GM13977 (cell line): ENCODE measurements at regions not wholly inside any gene's neighbourhood (a gene's known extent, or its start where the extent isn't known, plus 50 kb on each side); places are given as distances from the start of the nearest gene placed in this dataset.

Source experiments
- DNase-seq: peaks from one replicate; pipeline ENCODE4 v3.0.0; 2012; ENCODE audit warnings: low spot score
- CTCF ChIP-seq: IDR thresholded peaks from 2 replicates; pipeline ENCODE4 v1.5.1; 2012; ENCODE audit warnings: mild to moderate bottlenecking, control low read depth; ENCODE audit not compliant: insufficient read depth; ENCODE audit errors: extremely low read depth, missing control alignments
- in situ Hi-C: fragments of 300-500 bp; cut with MboI; formaldehyde crosslinking; loops from one replicate; pipeline ENCODE4 v1.12.0; 2022; ENCODE audit warnings: low sequenced_read_pairs, low pct_unique_long_range_greater_than_20kb, mixed read lengths, inconsistent platforms; ENCODE audit not compliant: unreplicated experiment

DNA sequence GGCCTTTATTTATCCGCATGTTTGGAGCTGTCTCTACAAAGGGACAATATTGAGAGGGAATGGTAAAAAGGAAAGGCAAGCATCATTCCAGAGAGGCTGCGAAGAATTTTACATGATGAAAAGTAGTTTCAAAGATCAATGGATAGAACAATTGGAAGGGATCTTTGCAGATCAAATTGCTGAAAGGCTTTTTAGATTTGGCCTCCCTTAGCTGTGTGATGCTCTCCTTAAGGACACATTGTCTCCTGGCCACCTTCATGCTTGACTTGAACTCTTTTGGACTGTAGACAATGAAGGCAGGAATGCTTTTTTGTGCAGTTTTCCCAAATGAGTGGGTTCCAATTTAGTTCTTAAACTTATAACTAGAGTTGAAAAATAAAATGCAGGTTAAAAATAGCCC, 344.7 kb downstream of the ARL4A start:
- in situ Hi-C loops, result no loop called here
- no peak for DNase-seq

GRCh38 chr7:13032576-13032975, 345.1 kb downstream of the ARL4A start:
- in situ Hi-C loops, result no loop called here
- no peak for TF ChIP-seq CTCF
- no peak for DNase-seq

More for the DNA sequence above, 344.7 kb downstream of the ARL4A start:
- TF ChIP-seq CTCF, result no peak

GRCh38 chr7:13034693-13035092, 347.3 kb downstream of the ARL4A start:
- no peak for TF ChIP-seq CTCF
- DNase-seq, result no peak
- in situ Hi-C loops, result no loop called here

DNA sequence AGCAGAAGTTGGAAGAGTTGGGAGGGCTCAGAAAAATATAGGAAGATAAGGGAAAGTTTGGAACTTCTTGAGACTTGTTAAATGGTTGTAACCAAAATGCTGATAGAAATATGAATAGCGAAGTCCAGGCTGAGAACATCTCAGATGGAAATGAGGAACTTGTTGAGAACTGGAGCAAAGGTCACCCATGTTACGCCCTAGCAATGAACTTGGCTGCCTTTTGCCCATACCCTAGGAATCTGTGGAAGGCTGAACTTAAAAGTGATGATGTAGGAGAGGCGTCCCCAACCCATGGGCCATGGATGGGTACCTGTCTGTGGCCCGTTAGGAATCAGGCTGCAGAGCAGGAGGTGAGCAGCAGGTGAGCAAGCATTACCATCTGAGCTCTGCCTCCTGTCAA, 347.8 kb downstream of the ARL4A start:
- TF ChIP-seq CTCF, result no peak
- in situ Hi-C loops, result no loop called here
- DNase-seq, result no peak

DNA sequence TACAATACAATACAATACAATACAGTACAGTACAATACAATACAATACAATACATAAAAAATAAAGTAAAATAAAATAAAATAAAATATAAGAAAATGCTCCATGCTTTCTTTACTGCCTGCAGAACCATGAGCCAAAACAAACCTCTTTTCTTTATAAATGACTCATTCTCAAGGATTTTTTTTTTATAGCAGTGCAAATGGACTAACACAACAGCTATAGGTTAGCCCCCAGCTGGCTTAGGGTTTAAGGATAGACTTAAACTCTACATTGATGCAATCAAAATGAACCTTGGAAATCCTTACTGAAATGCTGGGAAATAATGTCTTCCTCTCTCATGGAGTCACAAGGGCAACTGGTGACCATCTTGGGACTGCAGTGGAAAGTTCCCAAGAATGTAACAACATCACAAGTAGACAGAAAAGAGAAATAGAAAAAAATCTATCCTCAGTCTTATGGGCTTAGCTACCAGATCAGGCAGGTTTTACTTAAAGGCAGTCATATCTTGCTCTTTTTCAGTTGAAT, 348.9 kb downstream of the ARL4A start:
- TF ChIP-seq CTCF, result no peak
- in situ Hi-C loops, result no loop called here

GRCh38 chr7:13037216-13037615, 349.8 kb downstream of the ARL4A start:
- DNase-seq, result no peak
- no peak for TF ChIP-seq CTCF
- in situ Hi-C loops, result no loop called here

More for the DNA sequence above, 348.9 kb downstream of the ARL4A start:
- no peak for DNase-seq
